ENCODE measurements at regions not wholly inside any gene's neighbourhood (a gene's known extent, or its start where the extent isn't known, plus 50 kb on each side); places are given as distances from the start of the nearest gene placed in this dataset.
"Not testable (repeated sequence)": the region's sequence is repeated elsewhere in the genome, so short reads cannot be mapped to it uniquely, and the experiment has no call there.

DNA sequence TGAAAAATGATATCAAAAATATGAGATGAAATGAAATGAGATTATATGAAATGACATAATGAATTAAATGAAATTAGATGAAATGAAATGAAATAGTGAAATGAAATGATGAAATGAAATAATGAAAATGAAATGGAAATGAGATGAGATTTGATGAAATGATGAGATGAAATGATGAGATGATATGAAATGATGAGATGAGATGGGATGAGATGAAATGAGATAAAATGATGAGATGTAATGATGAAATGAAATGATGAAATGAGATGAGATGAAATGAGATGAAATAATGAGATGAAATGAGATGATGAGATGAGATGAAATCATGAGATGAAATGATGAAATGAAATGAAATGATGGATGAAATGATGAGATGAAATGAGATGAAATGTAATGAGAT lies 233.9 kb downstream of the PPIAL4F start:
- POLR2A ChIA-PET, result not testable (repeated sequence)

More for the DNA sequence above, 233.9 kb downstream of the PPIAL4F start:
- H3K4me3 ChIP-seq (ENCODE audit: low read depth, low read length); H3K36me3 ChIP-seq (ENCODE audit: control insufficient read depth in 2 of 2, insufficient read depth in 1 of 2, low read length in 2 of 2); H3K27ac ChIP-seq (ENCODE audit: extremely low read depth, low read depth, low read length); H3K4me1 ChIP-seq (ENCODE audit: control insufficient read depth, insufficient read depth, low read length); H3K9me3 ChIP-seq (ENCODE audit: control insufficient read depth, insufficient read depth, low read depth, low read length); CTCF ChIA-PET: not testable (repeated sequence)
- TF ChIP-seq ZNF366 (tag by site-specific recombination; conservative IDR thresholded peaks at IDR 0.05) (peak; percentile 73), PRDM1 (tag by site-specific recombination; IDR thresholded peaks at IDR 0.05) (peak; percentile 87), YY2 (tag by site-specific recombination; IDR thresholded peaks at IDR 0.05) (0 out of 2 replicates have a peak, but pooled peaks have one; percentile 30), ZBTB17 (tag by site-specific recombination; IDR thresholded peaks at IDR 0.05) (peak; percentile 46; the same call in 1 of the 2 replicates), ZNF248 (tag by site-specific recombination; IDR thresholded peaks at IDR 0.05) (0 out of 2 replicates have a peak, but pooled peaks have one; percentile 72), ZNF311 (tag by site-specific recombination; IDR thresholded peaks at IDR 0.05; ENCODE audit: borderline replicate concordance) (0 out of 2 replicates have a peak, but pooled peaks have one; percentile 44)
- TF ChIP-seq, protein P1, sequence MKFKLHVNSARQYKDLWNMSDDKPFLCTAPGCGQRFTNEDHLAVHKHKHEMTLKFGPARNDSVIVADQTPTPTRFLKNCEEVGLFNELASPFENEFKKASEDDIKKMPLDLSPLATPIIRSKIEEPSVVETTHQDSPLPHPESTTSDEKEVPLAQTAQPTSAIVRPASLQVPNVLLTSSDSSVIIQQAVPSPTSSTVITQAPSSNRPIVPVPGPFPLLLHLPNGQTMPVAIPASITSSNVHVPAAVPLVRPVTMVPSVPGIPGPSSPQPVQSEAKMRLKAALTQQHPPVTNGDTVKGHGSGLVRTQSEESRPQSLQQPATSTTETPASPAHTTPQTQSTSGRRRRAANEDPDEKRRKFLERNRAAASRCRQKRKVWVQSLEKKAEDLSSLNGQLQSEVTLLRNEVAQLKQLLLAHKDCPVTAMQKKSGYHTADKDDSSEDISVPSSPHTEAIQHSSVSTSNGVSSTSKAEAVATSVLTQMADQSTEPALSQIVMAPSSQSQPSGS (tag by site-specific recombination; IDR thresholded peaks at IDR 0.05; ENCODE audit: low read depth), result peak; percentile 91
- TF ChIP-seq, protein P2, sequence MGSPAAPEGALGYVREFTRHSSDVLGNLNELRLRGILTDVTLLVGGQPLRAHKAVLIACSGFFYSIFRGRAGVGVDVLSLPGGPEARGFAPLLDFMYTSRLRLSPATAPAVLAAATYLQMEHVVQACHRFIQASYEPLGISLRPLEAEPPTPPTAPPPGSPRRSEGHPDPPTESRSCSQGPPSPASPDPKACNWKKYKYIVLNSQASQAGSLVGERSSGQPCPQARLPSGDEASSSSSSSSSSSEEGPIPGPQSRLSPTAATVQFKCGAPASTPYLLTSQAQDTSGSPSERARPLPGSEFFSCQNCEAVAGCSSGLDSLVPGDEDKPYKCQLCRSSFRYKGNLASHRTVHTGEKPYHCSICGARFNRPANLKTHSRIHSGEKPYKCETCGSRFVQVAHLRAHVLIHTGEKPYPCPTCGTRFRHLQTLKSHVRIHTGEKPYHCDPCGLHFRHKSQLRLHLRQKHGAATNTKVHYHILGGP (tag by site-specific recombination; IDR thresholded peaks at IDR 0.05), result peak; percentile 43; the same call in 1 of the 2 replicates

Data from HEK293 (cell line).